Right cardiac atrium (tissue), 5 donors: ENCODE measurements at regions not wholly inside any gene's neighbourhood (a gene's known extent, or its start where the extent isn't known, plus 50 kb on each side); places are given as distances from the start of the nearest gene placed in this dataset.

ENCODE experiments used
- ATAC-seq, 2 donors: fragments of 200-7000 bp; cut with Tn5 transposase; one replicate each; pipeline versions ENCODE4 v1.8.0 to v1.9.1; 2020; ENCODE audit warnings: moderate library complexity in 2 of 2, mild to moderate bottlenecking in 1 of 2
- DNase-seq, 3 donors: peaks; one replicate each; pipeline ENCODE4 v3.0.0-alpha.2; 2020
- H3K27ac ChIP-seq: one replicate; pipeline ENCODE4 v1.5.1; 2013; ENCODE audit warnings: mild to moderate bottlenecking, low read length, control low read depth, moderate library complexity
- H3K27me3 ChIP-seq: one replicate; pipeline ENCODE4 v1.6.1; 2013; ENCODE audit not compliant: control insufficient read depth, insufficient read depth
- H3K4me1 ChIP-seq: one replicate; pipeline ENCODE4 v1.6.1; 2013; ENCODE audit warnings: low read length; ENCODE audit not compliant: control insufficient read depth, insufficient read depth
- H3K4me3 ChIP-seq: one replicate; pipeline ENCODE4 v1.5.1; 2013; ENCODE audit warnings: low read length, control low read depth
- H3K9me3 ChIP-seq: one replicate; pipeline ENCODE4 v1.6.1; 2013; ENCODE audit warnings: low read length; ENCODE audit not compliant: control insufficient read depth
- WGBS: extraction: QIAGEN DNeasy Blood & Tissue Kit; methylation state at CpG from one replicate; pipeline ENCODE4 v1.1.7; 2013; 5-methylcytosine and 5-hydroxymethylcytosine counted together
- intact Hi-C, 4 donors: fragments of 100-400 bp; cut with DNase I; formaldehyde crosslinking; loops; one replicate each; pipeline versions ENCODE4 v1.11.0 to v1.14.0; 2022 to 2023
- donor health status: healthy with polysubstance abuse.
- donor health status: DM: no; HTN: yes; CAD: no.
- donor health status: DM: no; HTN: no; CAD: no.
- donor health status: DM: no; HTN: yes; CAD: no; lungs with severe emphysema.
- donor health status: DM: yes; HTN: yes; CAD: no.

- ATAC-seq, result no peak
- intact Hi-C loops, result no loop called here
- Histone ChIP-seq H3K4me1 (no peaks in the 10 kb centered on the region), H3K9me3 (no peaks in the 10 kb centered on the region), H3K27me3 (no peaks in the 10 kb centered on the region), H3K4me3 (no peak overlapping the region), H3K27ac (no peak overlapping the region)
- no peak for DNase-seq
- 74% methylated on average over 6 of the region's 6 CpGs for WGBS
Measured at GRCh38 chr4:22942920-22943559, 250.3 kb downstream of the GBA3 start.

- ATAC-seq (no peak), DNase-seq (no peak)
- Histone ChIP-seq H3K4me1 (no peaks in the 10 kb centered on the region), H3K27me3 (no peaks in the 10 kb centered on the region), H3K9me3 (no peaks in the 10 kb centered on the region), H3K27ac (no peak overlapping the region), H3K4me3 (no peak overlapping the region)
- 95% methylated on average over 5 of the region's 5 CpGs for WGBS
- intact Hi-C loops, result no loop called here
Measured at GRCh38 chr4:22941688-22942375, 249.1 kb downstream of the GBA3 start.

- intact Hi-C loops, result no loop called here
Measured at GRCh38 chr4:22932326-22932725, 239.6 kb downstream of the GBA3 start.

GRCh38 chr4:22922426-22922825, 229.7 kb downstream of the GBA3 start:
- intact Hi-C loops, result no loop called here
- no peak overlapping the region for H3K27ac ChIP-seq
- ATAC-seq, result no peak
- H3K9me3 ChIP-seq, result no peaks in the 10 kb centered on the region
- no peak for DNase-seq
- no peak overlapping the region for H3K4me3 ChIP-seq
- 93% methylated on average over 2 of the region's 2 CpGs for whole genome bisulfite sequencing
- H3K4me1 ChIP-seq, result no peaks in the 10 kb centered on the region
- H3K27me3 ChIP-seq, result no peaks in the 10 kb centered on the region

More at GRCh38 chr4:22932326-22932725, 239.6 kb downstream of the GBA3 start:
- Histone ChIP-seq H3K9me3 (no peaks in the 10 kb centered on the region), H3K27ac (no peak overlapping the region), H3K4me1 (no peaks in the 10 kb centered on the region), H3K4me3 (no peak overlapping the region), H3K27me3 (no peaks in the 10 kb centered on the region)
- no peak for ATAC-seq
- peak; percentile 31 to 49 (median 49) for DNase-seq
- WGBS, result 60% methylated on average over 2 of the region's 2 CpGs

- Histone ChIP-seq H3K4me3 (no peak overlapping the region), H3K9me3 (no peaks in the 10 kb centered on the region), H3K27ac (no peak overlapping the region), H3K27me3 (no peaks in the 10 kb centered on the region), H3K4me1 (no peaks in the 10 kb centered on the region)
- DNase-seq (no peak), ATAC-seq (no peak)
- WGBS, result 47% methylated on average over 5 of the region's 5 CpGs
- intact Hi-C loops, result no loop called here
Measured at GRCh38 chr4:22921936-22922335, 229.2 kb downstream of the GBA3 start.

GRCh38 chr4:22911285-22911684, 218.5 kb downstream of the GBA3 start:
- DNase-seq (no peak), ATAC-seq (no peak)
- intact Hi-C loops, result no loop called here
- H3K9me3 ChIP-seq, result no peaks in the 10 kb centered on the region
- no peak overlapping the region for H3K4me3 ChIP-seq
- no peaks in the 10 kb centered on the region for H3K27me3 ChIP-seq
- H3K4me1 ChIP-seq, result no peaks in the 10 kb centered on the region
- no peak overlapping the region for H3K27ac ChIP-seq

- no peak overlapping the region for H3K27ac ChIP-seq
- no peaks in the 10 kb centered on the region for H3K27me3 ChIP-seq
- no peak for DNase-seq
- H3K9me3 ChIP-seq, result no peaks in the 10 kb centered on the region
- no peak overlapping the region for H3K4me3 ChIP-seq
- 43% methylated on average over 2 of the region's 2 CpGs for WGBS
- ATAC-seq, result no peak
- H3K4me1 ChIP-seq, result no peaks in the 10 kb centered on the region
- intact Hi-C loops, result no loop called here
Measured at GRCh38 chr4:22910200-22910599, 217.5 kb downstream of the GBA3 start.

- intact Hi-C loops, result no loop called here
- no peaks in the 10 kb centered on the region for H3K27me3 ChIP-seq
- WGBS, result 17% methylated on average over 2 of the region's 2 CpGs
- H3K27ac ChIP-seq, result no peak overlapping the region
- ATAC-seq, result peak in 1 of 2 donors; percentile 47
- no peaks in the 10 kb centered on the region for H3K9me3 ChIP-seq
- H3K4me1 ChIP-seq, result no peaks in the 10 kb centered on the region
- H3K4me3 ChIP-seq, result no peak overlapping the region
- DNase-seq, result no peak
Measured at GRCh38 chr4:22906045-22906444, 213.3 kb downstream of the GBA3 start.

- Histone ChIP-seq H3K9me3 (no peaks in the 10 kb centered on the region), H3K4me1 (no peaks in the 10 kb centered on the region), H3K4me3 (no peak overlapping the region), H3K27ac (no peak overlapping the region), H3K27me3 (no peaks in the 10 kb centered on the region)
- ATAC-seq, result no peak
- DNase-seq, result no peak
- intact Hi-C loops, result no loop called here
- WGBS, result 22% methylated on average over 3 of the region's 3 CpGs
Measured at GRCh38 chr4:22903913-22904312, 211.2 kb downstream of the GBA3 start.

GRCh38 chr4:22901631-22902030, 208.9 kb downstream of the GBA3 start:
- H3K27me3 ChIP-seq, result no peaks in the 10 kb centered on the region
- no peaks in the 10 kb centered on the region for H3K9me3 ChIP-seq
- ATAC-seq (no peak), DNase-seq (no peak)
- 39% methylated on average over 1 of the region's 1 CpG for WGBS
- intact Hi-C loops, result no loop called here
- no peak overlapping the region for H3K27ac ChIP-seq
- H3K4me1 ChIP-seq, result no peaks in the 10 kb centered on the region
- no peak overlapping the region for H3K4me3 ChIP-seq

GRCh38 chr4:22900876-22901275, 208.1 kb downstream of the GBA3 start:
- Histone ChIP-seq H3K27me3 (no peaks in the 10 kb centered on the region), H3K9me3 (no peaks in the 10 kb centered on the region), H3K27ac (no peak overlapping the region), H3K4me1 (no peaks in the 10 kb centered on the region), H3K4me3 (no peak overlapping the region)
- ATAC-seq (no peak), DNase-seq (no peak)
- intact Hi-C loops, result no loop called here
- 60% methylated on average over 2 of the region's 2 CpGs for WGBS
